ENCODE measurements at regions not wholly inside any gene's neighbourhood (a gene's known extent, or its start where the extent isn't known, plus 50 kb on each side); places are given as distances from the start of the nearest gene placed in this dataset.

- TF ChIP-seq, protein P1, sequence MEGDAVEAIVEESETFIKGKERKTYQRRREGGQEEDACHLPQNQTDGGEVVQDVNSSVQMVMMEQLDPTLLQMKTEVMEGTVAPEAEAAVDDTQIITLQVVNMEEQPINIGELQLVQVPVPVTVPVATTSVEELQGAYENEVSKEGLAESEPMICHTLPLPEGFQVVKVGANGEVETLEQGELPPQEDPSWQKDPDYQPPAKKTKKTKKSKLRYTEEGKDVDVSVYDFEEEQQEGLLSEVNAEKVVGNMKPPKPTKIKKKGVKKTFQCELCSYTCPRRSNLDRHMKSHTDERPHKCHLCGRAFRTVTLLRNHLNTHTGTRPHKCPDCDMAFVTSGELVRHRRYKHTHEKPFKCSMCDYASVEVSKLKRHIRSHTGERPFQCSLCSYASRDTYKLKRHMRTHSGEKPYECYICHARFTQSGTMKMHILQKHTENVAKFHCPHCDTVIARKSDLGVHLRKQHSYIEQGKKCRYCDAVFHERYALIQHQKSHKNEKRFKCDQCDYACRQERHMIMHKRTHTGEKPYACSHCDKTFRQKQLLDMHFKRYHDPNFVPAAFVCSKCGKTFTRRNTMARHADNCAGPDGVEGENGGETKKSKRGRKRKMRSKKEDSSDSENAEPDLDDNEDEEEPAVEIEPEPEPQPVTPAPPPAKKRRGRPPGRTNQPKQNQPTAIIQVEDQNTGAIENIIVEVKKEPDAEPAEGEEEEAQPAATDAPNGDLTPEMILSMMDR (conservative IDR thresholded peaks at IDR 0.05): no peak
- no peak for TF ChIP-seq ZFX (IDR thresholded peaks at IDR 0.05)
- H3K27ac ChIP-seq: no peak overlapping the region
These were observed 156.2 kb downstream of the TNFSF18 start for GRCh38 chr1:172894349-172895049.

- no peak overlapping the region for H3K27ac ChIP-seq
- no peak for TF ChIP-seq ZFX (IDR thresholded peaks at IDR 0.05)
- TF ChIP-seq, protein P1 (conservative IDR thresholded peaks at IDR 0.05): no peak
These were observed 155.7 kb downstream of the TNFSF18 start for GRCh38 chr1:172895050-172895460.

GRCh38 chr1:172895761-172896160 lies 155.0 kb downstream of the TNFSF18 start:
- no peak overlapping the region for H3K27ac ChIP-seq
- no peak for TF ChIP-seq ZFX (IDR thresholded peaks at IDR 0.05)
- TF ChIP-seq, protein P1 (conservative IDR thresholded peaks at IDR 0.05): no peak

- no peak for TF ChIP-seq ZFX (IDR thresholded peaks at IDR 0.05)
- TF ChIP-seq, protein P1 (conservative IDR thresholded peaks at IDR 0.05): no peak
- no peak overlapping the region for H3K27ac ChIP-seq
These were observed 153.0 kb downstream of the TNFSF18 start for GRCh38 chr1:172897738-172898137.

DNA sequence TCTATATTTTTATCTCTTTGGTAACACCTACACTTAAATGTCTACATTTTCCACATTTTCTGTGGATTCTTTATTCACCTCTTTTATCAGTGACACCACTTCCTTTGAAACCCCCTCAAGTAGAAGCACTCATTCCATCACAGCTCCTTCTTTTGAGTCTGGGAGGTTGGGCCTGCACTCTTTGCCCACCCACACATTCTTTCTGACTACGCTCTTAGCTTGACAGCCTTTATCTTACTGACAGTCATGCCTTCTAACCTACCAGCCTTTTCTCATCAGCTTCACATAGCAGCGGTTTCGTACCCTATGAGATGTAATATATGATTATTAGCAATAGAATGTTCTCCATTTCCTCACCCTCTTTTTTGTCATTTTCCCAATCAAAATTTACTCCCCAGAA lies 151.9 kb downstream of the TNFSF18 start:
- H3K27ac ChIP-seq: no peak overlapping the region

GRCh38 chr1:172900376-172900997 lies 150.3 kb downstream of the TNFSF18 start:
- no peak overlapping the region for H3K27ac ChIP-seq
- TF ChIP-seq, protein P1 (conservative IDR thresholded peaks at IDR 0.05): no peak
- TF ChIP-seq ZFX (IDR thresholded peaks at IDR 0.05): no peak

More for the DNA sequence above, 151.9 kb downstream of the TNFSF18 start:
- TF ChIP-seq, protein P1 (conservative IDR thresholded peaks at IDR 0.05): no peak
- no peak for TF ChIP-seq ZFX (IDR thresholded peaks at IDR 0.05)

GRCh38 chr1:172902200-172902599 lies 148.5 kb downstream of the TNFSF18 start:
- TF ChIP-seq, protein P1 (conservative IDR thresholded peaks at IDR 0.05): no peak
- no peak for TF ChIP-seq ZFX (IDR thresholded peaks at IDR 0.05)
- H3K27ac ChIP-seq: no peak overlapping the region
